GM12878 (cell line): ENCODE measurements at regions not wholly inside any gene's neighbourhood (a gene's known extent, or its start where the extent isn't known, plus 50 kb on each side); places are given as distances from the start of the nearest gene placed in this dataset.

Experiments used
- ATAC-seq: fragments of 200-7000 bp; cut with Tn5 transposase; 3 replicates; pipeline ENCODE4 v1.9.1; 2020; ENCODE audit warnings: mild to moderate bottlenecking, moderate library complexity
- BruUV-seq: library from RNA; stranded (reverse); fragments of 400-500 nt; replicated peaks from 2 replicates; lab custom pipeline; 2021; lab: Mats Ljungman, UMichigan
- CTCF ChIA-PET: fragments of 300-600 bp; sonication (Branson Sonifier 250); formaldehyde crosslinking; extraction: SDS; loops from one replicate; lab custom pipeline; 2021; ENCODE audit warnings: inconsistent platforms; lab: Yijun Ruan, JAX
- POLR2A ChIA-PET: fragments of 350-600 bp; formaldehyde crosslinking; extraction: SDS; loops from one replicate; lab custom pipeline; 2021; ENCODE audit warnings: inconsistent platforms; lab: Charles Lee
- RAD21 ChIA-PET: fragments of 300-600 bp; sonication (Branson Sonifier 250); formaldehyde crosslinking; loops from one replicate; lab custom pipeline; 2023; ENCODE audit warnings: antibody characterized with exemption; ENCODE audit not compliant: unreplicated experiment; lab: Charles Lee
- SMC1A ChIA-PET: fragments of 300-600 bp; sonication (Branson Sonifier 250); formaldehyde crosslinking; loops from one replicate; lab custom pipeline; 2023; ENCODE audit not compliant: unreplicated experiment, uncharacterized antibody; lab: Charles Lee
- DNase-seq: peaks from one replicate; pipeline ENCODE4 v3.0.0-alpha.2; 2011; ENCODE audit warnings: low read depth, low spot score
- FAIRE-seq: peaks from 3 replicates; lab custom pipeline; 2011; peaks lifted over from hg19 to GRCh38; lab: Jason Lieb, UNC
- H2AFZ ChIP-seq: 2 replicates; pipeline ENCODE4 v1.6.0; 2011; ENCODE audit warnings: low read depth, low read length, control low read depth; ENCODE audit not compliant: control insufficient read depth
- H3K27ac ChIP-seq: 2 replicates; pipeline ENCODE4 v1.5.1; 2011; ENCODE audit warnings: control low read depth; ENCODE audit not compliant: control insufficient read depth, insufficient read depth
- H3K27me3 ChIP-seq, 2 experiments: replicated peaks in 1 of 2; 2 replicates each; pipeline versions ENCODE4 v1.6.0 to v1.6.1; 2011; ENCODE audit warnings: low read length in 1 of 2; ENCODE audit not compliant: control insufficient read depth in 2 of 2, insufficient read depth in 2 of 2
- H3K36me3 ChIP-seq, 2 experiments: 2 replicates each; pipeline ENCODE4 v1.5.1; 2011; ENCODE audit warnings: low read length in 1 of 2; ENCODE audit not compliant: control insufficient read depth in 2 of 2, insufficient read depth in 2 of 2
- H3K4me1 ChIP-seq: 2 replicates; pipeline ENCODE4 v1.6.1; 2011; ENCODE audit warnings: mild to moderate bottlenecking, low read length, moderate library complexity, mixed read lengths; ENCODE audit not compliant: control insufficient read depth, insufficient read depth
- H3K4me2 ChIP-seq: 2 replicates; pipeline ENCODE4 v1.6.0; 2011; ENCODE audit warnings: control low read depth; ENCODE audit not compliant: control insufficient read depth, insufficient read depth
- H3K4me3 ChIP-seq: fragments of 200-600 bp; sonication (generic); 2 replicates; pipeline ENCODE4 v1.5.1; 2016
- H3K79me2 ChIP-seq: 2 replicates; pipeline ENCODE4 v1.6.0; 2011; ENCODE audit warnings: low read length; ENCODE audit not compliant: control insufficient read depth, insufficient read depth
- H3K9ac ChIP-seq: 2 replicates; pipeline ENCODE4 v1.8.0; 2011; ENCODE audit warnings: low read length, control low read depth, mixed read lengths; ENCODE audit not compliant: control insufficient read depth, insufficient read depth
- H3K9me3 ChIP-seq: replicated peaks from 3 replicates; pipeline ENCODE4 v1.5.1; 2011; ENCODE audit warnings: mild to moderate bottlenecking, low read length; ENCODE audit not compliant: control insufficient read depth, insufficient read depth
- H4K20me1 ChIP-seq: 2 replicates; pipeline ENCODE4 v1.6.0; 2011; ENCODE audit not compliant: control insufficient read depth, insufficient read depth
- NR2F1 ChIP-seq: fragments of 450-650 bp; conservative IDR thresholded peaks from 2 replicates; pipeline ENCODE4 v1.6.1; 2017; ENCODE audit warnings: mild to moderate bottlenecking
- WGBS: methylation state at CpG from one replicate; pipeline ENCODE4 v1.1.6; 2016; ENCODE audit warnings: low lambda C conversion rate; ENCODE audit not compliant: insufficient replicate concordance, insufficient coverage; ENCODE audit errors: missing lambda C conversion rate; 5-methylcytosine and 5-hydroxymethylcytosine counted together
- in situ Hi-C: fragments of 300-500 bp; cut with MboI; formaldehyde crosslinking; loops from 9 replicates; pipeline ENCODE4 v1.14.3; 2018; ENCODE audit warnings: mixed read lengths
- intact Hi-C: fragments of 100-400 bp; cut with micrococcal nuclease; formaldehyde crosslinking; loops from one replicate; pipeline ENCODE4 v1.14.2; 2022; ENCODE audit not compliant: unreplicated experiment
- TF ChIP-seq, protein P1 (sequence below): fragments of 450-650 bp; IDR thresholded peaks from 2 replicates; pipeline ENCODE4 v1.6.1; 2016; ENCODE audit warnings: mild to moderate bottlenecking
- TF ChIP-seq, protein P2 (sequence below): IDR thresholded peaks from 2 replicates; pipeline ENCODE4 v1.6.1; 2011; ENCODE audit warnings: low read depth, low read length, improper control_type of control experiment, borderline replicate concordance

- RAD21 ChIA-PET = no interaction called here
- 25% methylated on average over 3 of the region's 3 CpGs for WGBS
- in situ Hi-C loops = no loop called here
These were observed 228.8 kb upstream of the FAM3C start for GRCh38 chr7:121624958-121625357.

DNA sequence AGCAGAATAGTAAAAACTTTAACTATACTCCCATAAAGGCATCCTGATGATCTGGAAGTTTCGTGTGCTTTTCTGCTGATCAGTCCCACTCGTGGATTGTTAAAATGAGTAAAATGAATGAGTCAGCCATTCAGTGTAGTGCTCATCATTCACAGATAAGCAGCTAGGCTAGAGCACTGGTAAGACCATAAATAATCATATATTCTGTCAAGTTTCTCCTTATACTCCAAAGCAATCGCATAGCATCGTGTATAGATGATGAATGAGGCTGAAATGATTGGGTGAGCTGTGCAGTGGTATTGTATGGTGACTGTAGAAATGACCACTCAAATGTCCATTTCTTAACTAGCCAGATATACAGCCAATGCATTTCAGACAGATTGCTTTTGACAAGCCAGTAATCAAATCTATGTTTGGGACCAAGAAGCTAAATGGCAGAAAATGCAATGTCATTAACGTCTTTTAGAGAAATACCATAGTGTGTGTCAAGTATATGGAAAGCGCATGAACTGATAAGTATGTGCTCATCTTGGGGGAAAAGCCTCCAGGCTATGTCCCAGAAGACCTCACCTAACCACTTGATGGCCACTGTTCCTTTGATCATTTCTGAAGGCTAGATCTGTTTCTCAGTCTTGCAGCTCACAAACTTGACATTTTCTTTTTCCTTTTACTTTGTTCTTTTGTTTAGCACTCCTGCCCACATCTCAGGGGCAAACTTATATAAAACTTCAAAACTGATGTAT, 227.2 kb upstream of the FAM3C start:
- RAD21 ChIA-PET = interaction anchor here (0.7 kb wide), 2 partner anchors 239 to 282 kb away, joined by 3 read pairs; no protein-coding TSS in a partner anchor
- intact Hi-C loops (no loop called here), in situ Hi-C loops (no loop called here)
- H3K9ac ChIP-seq = no peak overlapping the region
- H3K4me1 ChIP-seq = no peaks in the 10 kb centered on the region
- SMC1A ChIA-PET = no interaction called here
- DNase-seq = no peak
- H3K36me3 ChIP-seq = no peaks in the 10 kb centered on the region
- no peaks in the 10 kb centered on the region for H4K20me1 ChIP-seq
- no peak overlapping the region for H3K4me3 ChIP-seq
- no peaks in the 10 kb centered on the region for H3K9me3 ChIP-seq
- CTCF ChIA-PET = interaction anchor here (0.8 to 1.0 kb wide), 2 partner anchors 16 to 371 kb away, joined by 3 to 4 read pairs; no protein-coding TSS in a partner anchor
- H3K27me3 ChIP-seq = no peaks in the 10 kb centered on the region
- H3K79me2 ChIP-seq = no peaks in the 10 kb centered on the region
- no peak for FAIRE-seq
- ATAC-seq = no peak
- TF ChIP-seq NR2F1 = no peak
- H2AFZ ChIP-seq = no peak overlapping the region
- no peak overlapping the region for H3K27ac ChIP-seq
- WGBS = 21% methylated on average over 6 of the region's 6 CpGs
- POLR2A ChIA-PET = no interaction called here
- no peak overlapping the region for H3K4me2 ChIP-seq
- no TSS peak for BruUV-seq

More at GRCh38 chr7:121624958-121625357, 228.8 kb upstream of the FAM3C start:
- no peaks in the 10 kb centered on the region for H3K9me3 ChIP-seq
- H3K36me3 ChIP-seq = no peaks in the 10 kb centered on the region
- no peaks in the 10 kb centered on the region for H3K79me2 ChIP-seq
- no peak overlapping the region for H3K9ac ChIP-seq
- H3K27me3 ChIP-seq = no peaks in the 10 kb centered on the region
- H3K27ac ChIP-seq = no peak overlapping the region
- intact Hi-C loops = no loop called here
- SMC1A ChIA-PET = interaction anchor here (0.6 to 2.1 kb wide), 4 partner anchors 9 to 133 kb away, joined by 3 to 5 read pairs (median 3); no protein-coding TSS in a partner anchor
- no TSS peak for BruUV-seq
- no peak overlapping the region for H3K4me2 ChIP-seq
- CTCF ChIA-PET = no interaction called here
- H3K4me1 ChIP-seq = no peaks in the 10 kb centered on the region
- no peak for FAIRE-seq
- ATAC-seq = no peak
- POLR2A ChIA-PET = no interaction called here
- TF ChIP-seq, protein P1, sequence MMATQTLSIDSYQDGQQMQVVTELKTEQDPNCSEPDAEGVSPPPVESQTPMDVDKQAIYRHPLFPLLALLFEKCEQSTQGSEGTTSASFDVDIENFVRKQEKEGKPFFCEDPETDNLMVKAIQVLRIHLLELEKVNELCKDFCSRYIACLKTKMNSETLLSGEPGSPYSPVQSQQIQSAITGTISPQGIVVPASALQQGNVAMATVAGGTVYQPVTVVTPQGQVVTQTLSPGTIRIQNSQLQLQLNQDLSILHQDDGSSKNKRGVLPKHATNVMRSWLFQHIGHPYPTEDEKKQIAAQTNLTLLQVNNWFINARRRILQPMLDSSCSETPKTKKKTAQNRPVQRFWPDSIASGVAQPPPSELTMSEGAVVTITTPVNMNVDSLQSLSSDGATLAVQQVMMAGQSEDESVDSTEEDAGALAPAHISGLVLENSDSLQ = no peak
- TF ChIP-seq, protein P2, sequence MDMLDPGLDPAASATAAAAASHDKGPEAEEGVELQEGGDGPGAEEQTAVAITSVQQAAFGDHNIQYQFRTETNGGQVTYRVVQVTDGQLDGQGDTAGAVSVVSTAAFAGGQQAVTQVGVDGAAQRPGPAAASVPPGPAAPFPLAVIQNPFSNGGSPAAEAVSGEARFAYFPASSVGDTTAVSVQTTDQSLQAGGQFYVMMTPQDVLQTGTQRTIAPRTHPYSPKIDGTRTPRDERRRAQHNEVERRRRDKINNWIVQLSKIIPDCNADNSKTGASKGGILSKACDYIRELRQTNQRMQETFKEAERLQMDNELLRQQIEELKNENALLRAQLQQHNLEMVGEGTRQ = no peak
- no peaks in the 10 kb centered on the region for H4K20me1 ChIP-seq
- DNase-seq = no peak
- no peak overlapping the region for H3K4me3 ChIP-seq
- H2AFZ ChIP-seq = no peak overlapping the region
